Cardiac fibroblast (primary cell): ENCODE measurements at regions not wholly inside any gene's neighbourhood (a gene's known extent, or its start where the extent isn't known, plus 50 kb on each side); places are given as distances from the start of the nearest gene placed in this dataset.
"Not testable (repeated sequence)": the region's sequence is repeated elsewhere in the genome, so short reads cannot be mapped to it uniquely, and the experiment has no call there.

Experiments
- DNase-seq, 2 donors: peaks; one replicate each; pipeline versions ENCODE4 v3.0.0 to v3.0.0-alpha.2; 2010; ENCODE audit warnings: low read depth in 2 of 2
- H3K4me3 ChIP-seq, 2 donors: replicated peaks in 1 of 2; 1 replicate in 1 of 2; 2 replicates in 1 of 2; pipeline ENCODE4 v1.5.1; 2011; ENCODE audit warnings: low read depth in 2 of 2, low read length in 2 of 2, mild to moderate bottlenecking in 2 of 2, moderate library complexity in 1 of 2
- TF ChIP-seq, protein P1 (sequence below): IDR thresholded peaks from one replicate; pipeline ENCODE4 v1.5.1; 2011; ENCODE audit warnings: low read depth, mild to moderate bottlenecking, low read length, inconsistent platforms

DNA sequence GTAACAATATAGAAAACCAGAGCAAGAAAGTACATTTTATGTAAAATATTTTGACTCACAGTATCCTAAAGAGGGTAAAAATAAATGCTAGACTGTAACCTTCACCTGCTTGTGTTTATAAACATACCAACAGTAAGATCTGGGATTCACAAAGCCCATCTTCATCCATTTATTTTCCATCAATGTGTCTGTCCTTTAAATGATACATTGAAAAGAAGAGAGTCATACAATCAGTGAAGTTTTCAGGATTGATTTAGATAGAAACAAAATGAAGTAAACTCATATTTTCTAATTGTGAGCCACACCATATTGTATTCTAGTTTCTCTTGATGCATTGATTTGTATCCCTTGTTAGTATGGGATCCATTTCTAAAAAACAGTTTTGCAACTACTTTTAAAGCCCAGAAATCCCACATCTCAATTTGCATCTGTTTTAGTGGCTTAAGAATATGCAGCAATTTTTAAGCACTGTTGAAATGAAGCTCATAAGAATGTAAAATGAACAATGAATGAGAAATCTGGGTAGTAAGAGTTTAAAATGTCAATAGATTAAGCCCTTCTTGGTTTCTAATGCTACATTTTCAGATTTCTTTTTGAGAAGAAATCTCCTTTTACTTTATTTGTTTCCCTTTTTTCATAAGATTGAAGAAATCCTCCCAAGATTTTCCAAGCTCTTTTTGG is 548.1 kb upstream of the ADGRL2 start:
- TF ChIP-seq, protein P1, sequence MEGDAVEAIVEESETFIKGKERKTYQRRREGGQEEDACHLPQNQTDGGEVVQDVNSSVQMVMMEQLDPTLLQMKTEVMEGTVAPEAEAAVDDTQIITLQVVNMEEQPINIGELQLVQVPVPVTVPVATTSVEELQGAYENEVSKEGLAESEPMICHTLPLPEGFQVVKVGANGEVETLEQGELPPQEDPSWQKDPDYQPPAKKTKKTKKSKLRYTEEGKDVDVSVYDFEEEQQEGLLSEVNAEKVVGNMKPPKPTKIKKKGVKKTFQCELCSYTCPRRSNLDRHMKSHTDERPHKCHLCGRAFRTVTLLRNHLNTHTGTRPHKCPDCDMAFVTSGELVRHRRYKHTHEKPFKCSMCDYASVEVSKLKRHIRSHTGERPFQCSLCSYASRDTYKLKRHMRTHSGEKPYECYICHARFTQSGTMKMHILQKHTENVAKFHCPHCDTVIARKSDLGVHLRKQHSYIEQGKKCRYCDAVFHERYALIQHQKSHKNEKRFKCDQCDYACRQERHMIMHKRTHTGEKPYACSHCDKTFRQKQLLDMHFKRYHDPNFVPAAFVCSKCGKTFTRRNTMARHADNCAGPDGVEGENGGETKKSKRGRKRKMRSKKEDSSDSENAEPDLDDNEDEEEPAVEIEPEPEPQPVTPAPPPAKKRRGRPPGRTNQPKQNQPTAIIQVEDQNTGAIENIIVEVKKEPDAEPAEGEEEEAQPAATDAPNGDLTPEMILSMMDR: no peak
- H3K4me3 ChIP-seq: no peak overlapping the region
- DNase-seq: no peak

DNA sequence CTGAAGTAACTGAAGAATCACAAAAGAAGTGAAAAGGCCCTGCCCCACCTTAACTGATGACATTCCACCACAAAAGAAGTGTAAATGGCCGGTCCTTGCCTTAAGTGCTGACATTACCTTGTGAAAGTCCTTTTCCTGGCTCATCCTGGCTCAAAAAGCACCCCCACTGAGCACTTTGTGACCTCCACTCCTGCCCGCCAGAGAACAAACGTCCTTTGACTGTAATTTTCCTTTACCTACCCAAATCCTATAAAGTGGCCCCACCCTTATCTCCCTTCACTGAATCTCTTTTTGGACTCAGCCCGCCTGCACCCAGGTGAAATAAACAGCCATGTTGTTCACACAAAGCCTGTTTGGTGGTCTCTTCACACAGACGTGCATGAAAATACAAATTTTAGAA is 549.9 kb upstream of the ADGRL2 start:
- not testable (repeated sequence) for H3K4me3 ChIP-seq, DNase-seq

- not testable (repeated sequence) for H3K4me3 ChIP-seq, DNase-seq
Observed at GRCh38 chr1:81245084-81245715, 555.5 kb upstream of the ADGRL2 start.

- DNase-seq: not testable (repeated sequence)
Observed at GRCh38 chr1:81244612-81245011, 556.1 kb upstream of the ADGRL2 start.

GRCh38 chr1:81242103-81242502 is 558.6 kb upstream of the ADGRL2 start:
- DNase-seq: no peak
- H3K4me3 ChIP-seq: no peak overlapping the region
- TF ChIP-seq, protein P1: no peak

More at GRCh38 chr1:81244612-81245011, 556.1 kb upstream of the ADGRL2 start:
- not testable (repeated sequence) for H3K4me3 ChIP-seq

- peak in 1 of 2 donors; percentile 1 for DNase-seq
- TF ChIP-seq, protein P1: no peak
- H3K4me3 ChIP-seq: peak overlapping the region in 1 of 2 donors; percentile 33
Observed at GRCh38 chr1:81238129-81238528, 562.6 kb upstream of the ADGRL2 start.

- TF ChIP-seq, protein P1: no peak
- H3K4me3 ChIP-seq: peak overlapping the region in 1 of 2 donors; percentile 33
- peak in 1 of 2 donors; percentile 26 for DNase-seq
Observed at GRCh38 chr1:81237473-81238089, 563.2 kb upstream of the ADGRL2 start.

DNA sequence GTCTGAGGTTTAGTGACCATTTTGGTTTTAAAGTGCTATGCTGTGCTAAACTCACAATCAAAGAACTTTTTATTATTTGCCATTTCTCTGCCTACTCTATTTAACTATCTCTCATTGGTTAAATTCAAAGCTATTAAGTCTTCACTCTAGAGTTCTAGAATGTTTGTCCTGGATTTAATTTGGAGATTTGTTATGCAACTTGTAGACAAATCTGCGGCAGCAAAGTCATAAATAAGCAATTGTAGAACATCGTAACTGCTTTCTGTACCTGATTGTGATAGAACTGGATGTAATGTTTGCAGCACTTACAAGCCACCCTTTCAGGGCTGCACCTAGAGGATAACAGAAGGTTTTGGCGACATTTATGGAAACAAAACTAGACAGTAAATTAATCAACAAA is 566.5 kb upstream of the ADGRL2 start:
- TF ChIP-seq, protein P1: no peak
- no peak overlapping the region for H3K4me3 ChIP-seq
- no peak for DNase-seq
